B cell (primary cell): ENCODE measurements at regions not wholly inside any gene's neighbourhood (a gene's known extent, or its start where the extent isn't known, plus 50 kb on each side); places are given as distances from the start of the nearest gene placed in this dataset.

Experiments used
- ATAC-seq: fragments of 200-7000 bp; cut with Tn5 transposase; one replicate; pipeline ENCODE4 v1.10.0; 2021; ENCODE audit warnings: low read depth, mild to moderate bottlenecking, moderate number of reproducible peaks, moderate library complexity
- CTCF ChIA-PET: fragments of 350-600 bp; sonication (Branson Sonifier 250); formaldehyde crosslinking; loops from one replicate; lab custom pipeline; 2021; ENCODE audit warnings: antibody characterized with exemption, inconsistent platforms; lab: Charles Lee
- POLR2A ChIA-PET: fragments of 350-600 bp; sonication (Branson Sonifier 250); formaldehyde crosslinking; loops from one replicate; lab custom pipeline; 2021; ENCODE audit warnings: antibody characterized with exemption; lab: Charles Lee
- DNase-seq: peaks from one replicate; pipeline ENCODE4 v3.0.0; 2013
- H2AFZ ChIP-seq: 2 replicates; pipeline ENCODE4 v1.6.1; 2012; ENCODE audit warnings: mild to moderate bottlenecking, low read depth, low read length; ENCODE audit not compliant: insufficient read depth, poor library complexity, severe bottlenecking
- H3K27ac ChIP-seq, 2 donors: 1 replicate in 1 of 2; 2 replicates in 1 of 2; pipeline ENCODE4 v1.5.1; 2012 to 2013; ENCODE audit warnings: low read length in 2 of 2, mild to moderate bottlenecking in 2 of 2, moderate library complexity in 1 of 2
- H3K27me3 ChIP-seq, 4 experiments: fragments of 200-600 bp in 1 of 4; sonication (generic) in 1 of 4; replicated peaks in 1 of 4; 1 replicate in 2 of 4; 2 replicates in 2 of 4; pipeline versions ENCODE4 v1.6.1 to v1.7.0; 2013 to 2016; ENCODE audit warnings: low read length in 3 of 4, mild to moderate bottlenecking in 2 of 4, mixed read lengths in 1 of 4, moderate library complexity in 1 of 4; ENCODE audit not compliant: insufficient read depth in 4 of 4, control insufficient read depth in 3 of 4; ENCODE audit errors: control extremely low read depth in 1 of 4
- H3K36me3 ChIP-seq, 2 experiments: replicated peaks in 1 of 2; 1 replicate in 1 of 2; 2 replicates in 1 of 2; pipeline versions ENCODE4 v1.6.1 to v1.7.1; 2013; ENCODE audit warnings: low read length in 1 of 2; ENCODE audit not compliant: insufficient read depth in 2 of 2, control insufficient read depth in 1 of 2; ENCODE audit errors: control extremely low read depth in 1 of 2, extremely low read depth in 1 of 2
- H3K4me1 ChIP-seq, 2 donors: fragments of 200-600 bp in 1 of 2; sonication (generic) in 1 of 2; 1 replicate in 1 of 2; 2 replicates in 1 of 2; pipeline versions ENCODE4 v1.5.1 to v1.6.1; 2013 to 2017; ENCODE audit warnings: low read length in 2 of 2; ENCODE audit not compliant: control insufficient read depth in 2 of 2, insufficient read depth in 2 of 2
- H3K4me2 ChIP-seq: replicated peaks from 2 replicates; pipeline ENCODE3; 2012; ENCODE audit warnings: mild to moderate bottlenecking, low read depth, low read length; ENCODE audit not compliant: poor library complexity, severe bottlenecking
- H3K4me3 ChIP-seq, 5 experiments: fragments of 200-600 bp in 1 of 5; sonication (generic) in 1 of 5; 1 replicate in 3 of 5; 2 replicates in 2 of 5; pipeline versions ENCODE4 v1.5.1 to v1.7.0; 2011 to 2016; ENCODE audit warnings: low read length in 4 of 5, mild to moderate bottlenecking in 4 of 5, low read depth in 2 of 5, control low read depth in 1 of 5, moderate library complexity in 1 of 5; ENCODE audit not compliant: insufficient read depth in 1 of 5; ENCODE audit errors: control extremely low read depth in 1 of 5, extremely low read depth in 1 of 5
- H3K79me2 ChIP-seq: fragments of 200-600 bp; sonication (generic); one replicate; pipeline ENCODE4 v1.6.0; 2016; ENCODE audit warnings: low read length; ENCODE audit not compliant: control insufficient read depth, insufficient read depth
- H3K9ac ChIP-seq: fragments of 200-600 bp; sonication (generic); 2 replicates; pipeline ENCODE4 v1.6.1; 2017; ENCODE audit warnings: mild to moderate bottlenecking, low read length, moderate library complexity
- H3K9me3 ChIP-seq, 3 donors: one replicate each; pipeline versions ENCODE4 v1.6.1 to v1.7.1; 2013; ENCODE audit warnings: low read length in 2 of 3; ENCODE audit not compliant: control insufficient read depth in 2 of 3, insufficient read depth in 1 of 3; ENCODE audit errors: control extremely low read depth in 1 of 3
- H4K20me1 ChIP-seq: 2 replicates; pipeline ENCODE4 v1.6.0; 2012; ENCODE audit warnings: mild to moderate bottlenecking, low read length; ENCODE audit not compliant: insufficient read depth, control insufficient read depth, poor library complexity, severe bottlenecking
- H3K27ac Mint-ChIP-seq: one replicate; pipeline ENCODE4 v1.8.0; 2021; ENCODE audit warnings: mixed read lengths
- H3K27me3 Mint-ChIP-seq: one replicate; pipeline ENCODE4 v1.8.0; 2021; ENCODE audit warnings: mixed read lengths
- H3K4me1 Mint-ChIP-seq: one replicate; pipeline ENCODE4 v1.8.0; 2021; ENCODE audit warnings: mixed read lengths
- H3K4me3 Mint-ChIP-seq: one replicate; pipeline ENCODE4 v1.8.0; 2021; ENCODE audit warnings: mixed read lengths
- H3K9me3 Mint-ChIP-seq: one replicate; pipeline ENCODE4 v1.8.0; 2022; ENCODE audit warnings: mixed read lengths; ENCODE audit not compliant: insufficient read depth
- CTCF ChIP-seq: fragments of 200-600 bp; IDR thresholded peaks from one replicate; pipeline ENCODE4 v1.8.0; 2022; ENCODE audit warnings: antibody characterized with exemption, mild to moderate bottlenecking
- EZH2 ChIP-seq: IDR thresholded peaks from 2 replicates; pipeline ENCODE4 v1.6.1; 2012; ENCODE audit warnings: borderline replicate concordance, low read depth, mild to moderate bottlenecking, moderate library complexity, low read length; ENCODE audit not compliant: insufficient read depth, poor library complexity, severe bottlenecking
- WGBS: methylation state at CpG from one replicate; pipeline ENCODE4 v1.1.5; 2013; ENCODE audit warnings: missing lambda C conversion rate; ENCODE audit not compliant: insufficient coverage; 5-methylcytosine and 5-hydroxymethylcytosine counted together
- intact Hi-C: fragments of 100-400 bp; cut with micrococcal nuclease; formaldehyde crosslinking; loops from one replicate; pipeline ENCODE4 v1.10.0; 2022

- ChIA-PET POLR2A (no interaction called here), CTCF (interaction anchor here (1.5 to 2.1 kb wide), 2 partner anchors 14 to 170 kb away, joined by 3 to 8 read pairs; no protein-coding TSS in a partner anchor)
- no peaks in the 10 kb centered on the region for H3K9me3 Mint-ChIP-seq
- Histone ChIP-seq H3K27me3 (no peaks in the 10 kb centered on the region), H2AFZ (no peak overlapping the region), H3K9ac (no peak overlapping the region), H3K36me3 (no peaks in the 10 kb centered on the region), H3K4me1 (no peaks in the 10 kb centered on the region), H3K27ac (no peak overlapping the region), H3K4me3 (no peak overlapping the region), H3K79me2 (no peaks in the 10 kb centered on the region), H3K9me3 (peaks cover 0 to 18% (median 17%) of the 10 kb centered on the region in 3 donors), H4K20me1 (no peaks in the 10 kb centered on the region), H3K4me2 (no peak overlapping the region)
- no peak overlapping the region for H3K4me3 Mint-ChIP-seq
- H3K27me3 Mint-ChIP-seq = peaks cover 11% of the 10 kb centered on the region
- H3K27ac Mint-ChIP-seq = no peak overlapping the region
- H3K4me1 Mint-ChIP-seq = no peaks in the 10 kb centered on the region
- TF ChIP-seq CTCF (no peak), EZH2 (no peak)
- WGBS = 100% methylated on average over 1 of the region's 5 CpGs
- intact Hi-C loops = no loop called here
- DNase-seq (no peak), ATAC-seq (no peak)
Measured at GRCh38 chr7:39882148-39882784, 67.8 kb upstream of the CDK13 start.

GRCh38 chr7:39883812-39884390, 66.2 kb upstream of the CDK13 start:
- Histone ChIP-seq H3K4me3 (no peak overlapping the region), H2AFZ (no peak overlapping the region), H3K27ac (no peak overlapping the region), H3K9me3 (peaks cover 0 to 18% (median 17%) of the 10 kb centered on the region in 3 donors), H3K4me2 (no peak overlapping the region), H3K9ac (no peak overlapping the region), H3K4me1 (no peaks in the 10 kb centered on the region), H3K36me3 (no peaks in the 10 kb centered on the region), H3K27me3 (peaks cover 0 to 4% (median 0%) of the 10 kb centered on the region in 4 experiments), H3K79me2 (no peaks in the 10 kb centered on the region), H4K20me1 (no peaks in the 10 kb centered on the region)
- ChIA-PET CTCF (interaction anchor here (0.7 to 2.5 kb wide), 5 partner anchors 10 to 178 kb away, joined by 3 to 7 read pairs (median 3); no protein-coding TSS in a partner anchor), POLR2A (no interaction called here)
- intact Hi-C loops = no loop called here
- no peak for ATAC-seq
- peaks cover 10% of the 10 kb centered on the region for H3K27me3 Mint-ChIP-seq
- no peak overlapping the region for H3K4me3 Mint-ChIP-seq
- no peaks in the 10 kb centered on the region for H3K4me1 Mint-ChIP-seq
- H3K9me3 Mint-ChIP-seq = no peaks in the 10 kb centered on the region
- no peak overlapping the region for H3K27ac Mint-ChIP-seq
- no peak for DNase-seq
- no CpG with 5 or more reads among the region's 4 CpGs for WGBS
- TF ChIP-seq EZH2 = no peak
- TF ChIP-seq CTCF = no peak
